ENCODE measurements at regions not wholly inside any gene's neighbourhood (a gene's known extent, or its start where the extent isn't known, plus 50 kb on each side); places are given as distances from the start of the nearest gene placed in this dataset.
A peak's percentile ranks its signal among the peaks of the same experiment; 100 is the strongest.

- ChIA-PET POLR2A (no interaction called here), CTCF (interaction anchor here (0.9 kb wide), 1 partner anchor 12 kb away, joined by 3 read pairs; no protein-coding TSS in a partner anchor)
- TF ChIP-seq REST (IDR thresholded peaks at IDR 0.05) = no peak
- TF ChIP-seq EP300 (IDR thresholded peaks at IDR 0.05) = no peak
- no peak for TF ChIP-seq HOXA7 (CRISPR knock-in tag; IDR thresholded peaks at IDR 0.05)
- TF ChIP-seq KDM1A (IDR thresholded peaks at IDR 0.05; ENCODE audit: low read depth) = no peak
- Histone ChIP-seq H3K4me1 (no peaks in the 10 kb centered on the region), H3K9me3 (peaks cover 12% of the 10 kb centered on the region; the same call in 2 of the 3 replicates), H3K27ac (no peak overlapping the region), H3K4me3 (no peak overlapping the region), H3K4me2 (no peak overlapping the region)
- peak in 1 of 2 experiments; percentile 51; a peak in 2 of 6 replicates for ATAC-seq
- no peak for DNase-seq (ENCODE audit: low read depth in 1 of 2, low spot score in 1 of 2)
- WGBS (ENCODE audit: missing lambda C conversion rate) = 49% methylated on average over 7 of the region's 7 CpGs
- no peak for FAIRE-seq
Observed at GRCh38 chr12:14284184-14284722, 81.2 kb upstream of the ATF7IP start.

- ChIA-PET POLR2A (no interaction called here), CTCF (interaction anchor here (1.4 kb wide), 1 partner anchor 99 kb away, joined by 3 read pairs; no protein-coding TSS in a partner anchor)
- no peak overlapping the region for H3K4me2 ChIP-seq
- DNase-seq (ENCODE audit: low read depth in 1 of 2, low spot score in 1 of 2) (no peak), ATAC-seq (no peak), FAIRE-seq (no peak)
- WGBS (ENCODE audit: missing lambda C conversion rate) = 36% methylated on average over 1 of the region's 1 CpG
- no peak overlapping the region for H3K27ac ChIP-seq
- H3K4me3 ChIP-seq = no peak overlapping the region
- TF ChIP-seq GATA3 (IDR thresholded peaks at IDR 0.05; ENCODE audit: borderline replicate concordance) (no peak), ZSCAN20 (CRISPR knock-in tag; IDR thresholded peaks at IDR 0.05) (no peak), RAD21 (conservative IDR thresholded peaks at IDR 0.05 in 1 of 2, IDR thresholded peaks at IDR 0.05 in 1 of 2) (no peak), CBX2 (IDR thresholded peaks at IDR 0.05; ENCODE audit: borderline replicate concordance, low read depth) (no peak), EHMT2 (IDR thresholded peaks at IDR 0.05; ENCODE audit: low read depth) (no peak), RNF2 (IDR thresholded peaks at IDR 0.05; ENCODE audit: borderline replicate concordance, low read depth) (no peak), NPAS2 (CRISPR knock-in tag; IDR thresholded peaks at IDR 0.05; ENCODE audit: borderline replicate concordance) (no peak), SREBF2 (IDR thresholded peaks at IDR 0.05) (no peak), ZC3H11A (IDR thresholded peaks at IDR 0.05) (no peak), RFX5 (IDR thresholded peaks at IDR 0.05) (no peak), ZNF302 (CRISPR knock-in tag; IDR thresholded peaks at IDR 0.05) (no peak), NR3C1 (IDR thresholded peaks at IDR 0.05) (no peak)
- TF ChIP-seq, protein P1, sequence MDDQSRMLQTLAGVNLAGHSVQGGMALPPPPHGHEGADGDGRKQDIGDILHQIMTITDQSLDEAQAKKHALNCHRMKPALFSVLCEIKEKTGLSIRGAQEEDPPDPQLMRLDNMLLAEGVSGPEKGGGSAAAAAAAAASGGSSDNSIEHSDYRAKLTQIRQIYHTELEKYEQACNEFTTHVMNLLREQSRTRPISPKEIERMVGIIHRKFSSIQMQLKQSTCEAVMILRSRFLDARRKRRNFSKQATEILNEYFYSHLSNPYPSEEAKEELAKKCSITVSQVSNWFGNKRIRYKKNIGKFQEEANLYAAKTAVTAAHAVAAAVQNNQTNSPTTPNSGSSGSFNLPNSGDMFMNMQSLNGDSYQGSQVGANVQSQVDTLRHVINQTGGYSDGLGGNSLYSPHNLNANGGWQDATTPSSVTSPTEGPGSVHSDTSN (IDR thresholded peaks at IDR 0.05) = no peak
- H3K4me1 ChIP-seq = no peaks in the 10 kb centered on the region
- H3K9me3 ChIP-seq = peaks cover 20% of the 10 kb centered on the region; the same call in 2 of the 3 replicates
Observed at GRCh38 chr12:14289601-14290000, 75.9 kb upstream of the ATF7IP start.

DNA sequence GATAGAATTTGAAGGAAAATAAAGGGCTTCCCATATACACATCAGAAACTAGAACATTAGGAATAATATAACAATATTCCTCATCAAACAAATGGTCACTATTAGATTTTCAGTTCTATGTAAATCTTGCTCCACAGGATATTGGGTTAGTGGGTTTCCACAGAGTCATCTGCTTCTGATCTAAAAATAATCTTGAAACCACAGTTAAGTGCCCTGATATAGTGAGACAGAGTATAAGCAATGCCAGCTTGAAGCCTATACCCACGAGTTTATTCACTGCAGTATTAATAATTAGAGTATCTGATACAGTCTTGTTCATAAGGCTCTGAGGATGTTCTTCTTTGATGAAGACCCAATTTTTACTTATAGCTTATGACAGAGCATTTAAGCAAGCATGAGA lies 74.5 kb upstream of the ATF7IP start:
- ATAC-seq (no peak), FAIRE-seq (no peak), DNase-seq (ENCODE audit: low read depth in 1 of 2, low spot score in 1 of 2) (no peak)
- no peak overlapping the region for H3K4me2 ChIP-seq
- no peak overlapping the region for H3K27ac ChIP-seq
- POLR2A ChIA-PET = no interaction called here
- 3% methylated on average over 1 of the region's 1 CpG for WGBS (ENCODE audit: missing lambda C conversion rate)
- peaks cover 20% of the 10 kb centered on the region; the same call in 2 of the 3 replicates for H3K9me3 ChIP-seq
- CTCF ChIA-PET = no interaction called here
- no peak overlapping the region for H3K4me3 ChIP-seq
- H3K4me1 ChIP-seq = no peaks in the 10 kb centered on the region
- TF ChIP-seq, protein P2, sequence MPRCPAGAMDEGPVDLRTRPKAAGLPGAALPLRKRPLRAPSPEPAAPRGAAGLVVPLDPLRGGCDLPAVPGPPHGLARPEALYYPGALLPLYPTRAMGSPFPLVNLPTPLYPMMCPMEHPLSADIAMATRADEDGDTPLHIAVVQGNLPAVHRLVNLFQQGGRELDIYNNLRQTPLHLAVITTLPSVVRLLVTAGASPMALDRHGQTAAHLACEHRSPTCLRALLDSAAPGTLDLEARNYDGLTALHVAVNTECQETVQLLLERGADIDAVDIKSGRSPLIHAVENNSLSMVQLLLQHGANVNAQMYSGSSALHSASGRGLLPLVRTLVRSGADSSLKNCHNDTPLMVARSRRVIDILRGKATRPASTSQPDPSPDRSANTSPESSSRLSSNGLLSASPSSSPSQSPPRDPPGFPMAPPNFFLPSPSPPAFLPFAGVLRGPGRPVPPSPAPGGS (IDR thresholded peaks at IDR 0.05) = no peak
- TF ChIP-seq REST (IDR thresholded peaks at IDR 0.05) = no peak
- TF ChIP-seq ZNF302 (CRISPR knock-in tag; IDR thresholded peaks at IDR 0.05) = no peak
- no peak for TF ChIP-seq HOXB13 (CRISPR knock-in tag; IDR thresholded peaks at IDR 0.05; ENCODE audit: low read depth)
- TF ChIP-seq POLR2AphosphoS2 (conservative IDR thresholded peaks at IDR 0.05; ENCODE audit: low read length) = no peak
- no peak for TF ChIP-seq JUNB (IDR thresholded peaks at IDR 0.05)
- TF ChIP-seq E2F6 (IDR thresholded peaks at IDR 0.05; ENCODE audit: borderline replicate concordance, low read depth) = no peak
- no peak for TF ChIP-seq ZSCAN20 (CRISPR knock-in tag; IDR thresholded peaks at IDR 0.05)
- TF ChIP-seq SMC3 (IDR thresholded peaks at IDR 0.05) = no peak
- TF ChIP-seq HOXB5 (CRISPR knock-in tag; IDR thresholded peaks at IDR 0.05) = no peak
